UCSD-AML1 (cell line): ENCODE measurements at regions not wholly inside any gene's neighbourhood (a gene's known extent, or its start where the extent isn't known, plus 50 kb on each side); places are given as distances from the start of the nearest gene placed in this dataset.
"Not testable (repeated sequence)": the region's sequence is repeated elsewhere in the genome, so short reads cannot be mapped to it uniquely, and the experiment has no call there.

Experiments
- DNase-seq: peaks from one replicate; lab custom pipeline; 2025; ENCODE audit not compliant: unreplicated experiment; lab: John Stamatoyannopoulos, UW

GRCh38 chr2:3899536-3900155 is 196.3 kb downstream of the DCDC2C start:
- no peak for DNase-seq

DNA sequence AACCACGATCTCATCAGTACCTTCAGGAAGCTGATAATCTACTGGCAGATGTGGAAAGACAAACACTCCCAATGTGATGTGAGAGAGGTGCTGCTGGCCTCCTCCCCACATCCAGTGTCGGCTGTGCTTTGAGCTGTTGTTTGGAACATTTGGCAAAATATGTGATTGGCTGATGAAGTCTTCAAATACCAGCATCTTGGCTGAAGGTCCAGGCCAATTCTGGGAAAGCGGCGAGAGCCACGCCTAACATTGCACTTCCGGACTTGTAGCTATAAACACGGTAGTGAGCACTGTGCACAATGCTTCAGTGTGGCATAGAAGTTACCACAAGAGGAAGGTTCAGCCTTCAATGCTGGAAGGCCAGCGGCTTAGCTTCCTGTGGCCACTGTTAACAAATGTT is 198.8 kb downstream of the DCDC2C start:
- no peak for DNase-seq

- DNase-seq = no peak
Measured at GRCh38 chr2:3904061-3904460, 200.7 kb downstream of the DCDC2C start.

GRCh38 chr2:3908498-3908897 is 205.1 kb downstream of the DCDC2C start:
- DNase-seq = not testable (repeated sequence)

DNA sequence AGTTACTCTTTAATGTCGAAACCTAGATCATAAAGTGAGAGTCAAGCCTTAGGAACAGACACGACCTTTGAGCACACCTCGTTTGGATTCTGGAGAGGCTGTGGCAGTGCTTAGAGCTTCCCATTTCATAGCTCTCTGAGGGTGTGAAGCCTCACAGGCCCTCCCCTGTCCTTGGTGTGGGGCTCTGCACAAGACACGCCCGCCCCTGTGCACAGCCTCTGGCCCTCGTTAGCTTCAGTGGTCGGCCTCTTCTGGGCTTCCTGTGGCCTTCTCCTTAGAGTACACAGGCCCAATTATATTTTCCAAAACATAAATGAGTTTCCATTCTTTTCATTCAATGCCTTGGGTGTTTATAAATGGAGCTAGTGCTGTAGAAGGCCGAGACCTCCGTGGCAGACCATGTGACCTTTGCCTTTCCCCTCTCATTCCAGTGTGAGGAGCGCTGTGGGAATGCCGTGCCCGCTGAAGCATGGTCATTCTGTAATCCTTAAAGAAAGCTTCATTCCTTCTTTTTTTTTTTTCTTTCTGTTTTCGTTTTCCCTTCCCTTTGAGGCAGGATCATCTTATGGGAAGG is 208.6 kb downstream of the DCDC2C start:
- no peak for DNase-seq

DNA sequence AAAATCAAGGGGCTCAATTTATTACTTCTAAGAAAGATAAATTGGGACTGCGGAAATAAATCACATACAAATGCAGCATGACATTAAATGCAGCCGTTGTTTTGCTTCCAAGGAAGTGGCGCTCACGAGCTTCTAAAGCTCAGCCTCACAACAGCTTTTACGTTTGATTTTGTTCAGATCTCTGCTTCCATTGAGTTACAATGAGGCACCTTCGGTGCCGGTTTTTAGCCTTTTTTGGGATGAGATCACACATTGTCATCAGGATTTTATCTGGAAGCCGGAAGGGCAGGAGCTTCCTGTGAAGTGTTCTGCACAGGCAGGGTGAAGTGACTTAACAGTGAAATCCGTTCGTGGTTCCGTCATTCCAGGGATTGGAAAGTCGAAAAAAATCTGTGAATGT is 209.8 kb downstream of the DCDC2C start:
- DNase-seq = no peak

DNA sequence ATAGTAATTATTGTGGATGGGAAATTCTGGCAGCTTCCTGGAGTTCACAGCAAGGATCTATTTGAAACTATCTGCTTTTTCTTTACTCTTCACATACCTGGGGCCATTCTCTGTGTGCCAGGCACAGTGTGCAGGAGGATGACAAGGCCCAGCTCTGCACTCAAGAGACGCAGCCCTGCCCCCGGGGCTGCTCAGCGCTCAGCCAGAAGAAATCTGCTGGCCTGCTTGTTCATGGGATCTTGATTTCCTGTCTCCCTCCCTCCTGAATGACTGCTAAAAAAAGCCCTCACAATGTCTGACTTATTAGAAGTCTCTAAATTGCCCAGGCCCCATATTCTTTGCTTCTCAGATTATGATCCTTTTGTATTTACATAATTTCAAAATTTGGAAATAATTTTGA is 210.9 kb downstream of the DCDC2C start:
- no peak for DNase-seq

DNA sequence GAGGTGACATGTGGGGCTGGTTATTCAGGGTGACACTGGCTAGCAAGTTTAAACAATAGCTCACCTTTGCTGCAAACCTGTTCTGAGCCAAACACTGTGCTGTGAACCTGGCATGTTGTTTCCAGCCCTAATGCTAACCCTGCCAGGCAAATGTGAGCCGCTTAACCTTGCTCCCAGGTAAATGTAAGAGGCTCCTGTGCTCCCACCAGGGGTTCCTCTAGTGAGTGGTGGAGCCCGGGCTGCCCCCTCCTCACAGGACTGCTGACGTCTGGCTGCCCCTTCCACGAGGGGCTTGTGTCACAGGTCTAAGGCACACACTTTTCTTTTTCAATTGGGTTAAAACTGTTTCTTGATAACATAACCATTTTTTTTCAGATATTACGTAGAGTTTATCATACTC is 223.7 kb downstream of the DCDC2C start:
- DNase-seq = no peak

DNA sequence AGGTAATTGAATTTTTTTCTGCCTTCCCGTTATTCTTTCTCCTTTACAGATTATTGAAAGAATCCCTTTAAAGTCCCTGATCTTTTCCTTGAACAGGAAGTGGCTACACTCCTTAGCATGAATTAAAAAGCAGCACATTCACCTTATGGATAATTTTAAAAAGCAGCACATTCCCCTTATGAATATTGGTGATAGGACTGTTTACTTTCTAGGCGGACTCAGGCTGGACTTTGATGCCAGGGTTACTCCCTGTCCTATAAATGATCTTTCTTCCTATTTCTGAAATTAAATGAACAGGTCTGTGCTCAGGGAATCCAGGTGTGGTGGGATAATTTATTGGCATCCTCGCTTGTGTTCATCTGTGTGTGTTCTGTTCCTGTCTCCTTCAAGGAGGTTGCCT is 226.0 kb downstream of the DCDC2C start:
- DNase-seq = no peak

- no peak for DNase-seq
Measured at GRCh38 chr2:3930246-3930645, 226.9 kb downstream of the DCDC2C start.

DNA sequence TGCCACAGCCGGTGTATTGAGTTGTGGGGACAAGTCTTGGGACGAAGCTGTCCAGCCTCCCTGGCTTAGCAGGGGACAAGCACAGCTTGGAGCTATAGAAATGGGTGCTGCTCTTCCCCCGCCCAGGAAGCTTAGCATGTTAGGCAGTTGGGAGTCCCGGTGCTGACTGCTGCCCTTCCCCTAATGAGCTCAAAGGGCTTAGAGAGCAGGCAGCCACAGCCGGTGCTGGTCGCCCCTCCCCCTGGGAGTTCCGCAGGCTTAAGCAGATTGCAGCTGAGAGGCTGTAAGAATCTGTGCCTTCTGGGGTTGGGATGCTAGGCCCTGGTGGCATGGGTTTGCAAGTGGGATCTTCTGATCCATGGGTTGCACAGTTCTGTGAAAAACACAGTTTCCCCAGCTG is 237.3 kb downstream of the DCDC2C start:
- no peak for DNase-seq

DNA sequence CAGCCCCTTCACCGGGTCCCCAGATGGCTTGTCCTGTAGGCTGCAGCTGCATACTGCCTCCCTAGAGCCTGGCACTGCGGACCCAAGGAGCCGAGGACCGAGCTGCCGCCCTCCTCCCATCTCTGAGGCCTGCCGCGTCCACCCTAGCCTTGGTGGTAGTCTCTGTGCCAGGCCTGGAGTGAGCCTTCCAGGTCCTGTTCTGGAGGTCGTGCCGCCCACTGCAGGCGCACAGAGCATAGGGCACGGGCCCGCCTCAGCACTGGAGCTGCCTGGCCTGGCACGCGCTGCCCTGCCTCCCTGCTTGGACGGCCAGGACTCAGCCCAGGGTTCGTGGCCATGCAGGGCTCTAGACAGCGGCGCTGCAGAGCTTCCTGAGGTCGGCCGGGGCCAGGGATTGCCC is 239.5 kb downstream of the DCDC2C start:
- no peak for DNase-seq

DNA sequence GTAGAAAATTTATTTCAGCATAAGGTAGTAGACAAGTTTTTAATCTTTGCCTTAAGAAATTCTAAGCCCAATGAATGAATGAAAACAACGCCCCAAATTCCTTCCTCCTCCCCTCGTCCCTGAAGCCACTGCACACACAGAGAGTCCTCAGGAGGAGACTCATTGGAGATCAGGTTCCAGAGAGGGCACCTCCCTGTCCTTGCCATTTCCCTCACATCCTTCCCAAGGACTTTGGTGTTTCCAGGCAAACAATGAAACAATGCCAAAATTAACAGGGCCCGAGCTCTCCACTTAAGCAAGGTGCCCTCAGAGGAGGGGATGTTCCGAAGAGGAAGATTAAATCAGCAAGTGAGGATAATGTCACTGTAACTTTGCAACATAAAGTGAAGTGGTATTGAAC is 240.7 kb downstream of the DCDC2C start:
- DNase-seq = no peak

DNA sequence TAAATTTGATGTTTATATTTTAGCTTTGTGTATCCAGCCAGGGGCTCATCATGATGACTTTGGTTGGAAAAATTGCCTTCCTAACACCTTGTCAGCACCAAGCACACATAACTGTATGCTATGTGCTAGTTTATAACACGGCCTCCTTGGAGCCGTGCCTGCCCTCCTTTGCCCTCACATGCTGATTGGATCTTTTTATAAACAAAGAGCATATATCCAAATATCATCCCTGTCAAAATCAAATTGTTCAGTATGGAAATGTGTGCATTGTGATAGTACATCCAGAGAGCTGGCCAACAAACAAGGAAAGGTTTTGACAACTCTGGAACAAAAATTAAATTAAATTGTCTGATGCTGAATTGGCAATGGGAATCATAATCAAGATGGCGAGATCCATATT is 241.5 kb downstream of the DCDC2C start:
- DNase-seq = no peak

DNA sequence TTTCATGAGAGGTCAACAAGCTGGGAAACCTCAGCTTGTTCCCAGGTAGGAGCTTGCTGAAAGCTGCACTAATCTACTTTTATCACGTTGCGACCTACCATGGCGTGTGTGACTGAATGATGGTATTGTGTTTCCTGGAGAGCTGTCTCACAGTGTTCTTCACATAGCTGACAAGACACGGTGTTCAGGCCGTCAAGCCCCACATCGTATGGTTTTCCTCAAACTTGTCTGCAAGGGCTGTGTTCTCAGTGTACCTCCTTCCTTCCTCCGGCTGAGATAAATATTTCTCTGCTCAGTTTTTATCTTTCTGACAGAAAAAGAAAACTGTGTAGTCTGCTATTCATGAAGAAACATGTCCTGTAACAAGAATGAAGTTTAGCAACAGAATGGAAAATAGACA is 244.8 kb downstream of the DCDC2C start:
- DNase-seq = no peak

- DNase-seq = no peak
Measured at GRCh38 chr2:3951131-3951954, 248.0 kb downstream of the DCDC2C start.

DNA sequence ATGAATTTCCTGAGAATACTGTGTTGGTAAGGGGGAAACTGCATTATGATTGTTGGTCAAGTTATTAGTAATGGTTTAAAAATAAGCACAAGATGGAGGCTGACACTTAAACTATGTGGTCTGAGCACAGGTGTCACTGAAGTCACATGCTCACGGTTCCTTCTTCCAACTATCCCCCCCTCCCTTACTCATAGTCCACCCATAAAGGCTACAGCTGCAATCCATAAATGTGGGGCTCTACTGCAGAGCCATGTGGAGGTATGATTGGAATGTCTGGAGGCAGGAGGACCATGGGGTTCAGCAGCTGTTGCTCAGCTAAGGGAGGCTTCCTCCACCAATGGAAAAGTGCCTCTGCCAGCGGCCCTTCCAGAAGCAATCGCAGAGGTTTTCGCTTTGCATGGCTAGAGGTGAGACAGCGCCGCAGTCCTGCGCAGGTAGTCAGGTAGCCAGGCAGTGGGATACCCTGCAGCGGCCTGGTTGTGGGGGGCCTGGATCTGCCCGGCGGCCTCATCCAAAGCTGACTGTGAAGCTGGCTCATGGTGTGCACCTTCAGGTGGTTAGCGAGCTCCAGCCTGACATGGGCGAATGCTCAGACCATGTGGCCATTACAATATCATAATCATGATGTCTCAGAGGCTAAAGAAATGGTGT is 249.6 kb downstream of the DCDC2C start:
- no peak for DNase-seq

DNA sequence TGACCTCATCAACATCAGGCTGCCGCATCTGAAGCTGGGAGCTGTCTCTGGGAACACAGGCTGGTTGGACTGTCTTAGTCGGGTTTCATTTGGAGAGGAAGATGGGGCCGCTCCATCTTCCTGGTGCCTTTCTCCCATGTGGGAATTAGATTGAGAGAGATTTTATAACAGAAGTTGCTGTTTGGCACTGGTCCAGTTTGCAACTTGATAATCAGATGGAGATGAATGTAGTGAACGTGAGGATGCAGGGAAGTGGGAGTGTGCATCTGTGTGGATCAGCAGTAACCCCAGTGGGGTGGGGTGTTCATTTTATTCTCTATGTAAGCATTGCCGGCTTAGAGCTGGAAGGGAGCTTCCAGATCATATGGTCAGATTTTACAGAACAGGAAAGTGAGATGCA is 250.9 kb downstream of the DCDC2C start:
- no peak for DNase-seq

- DNase-seq = no peak
Measured at GRCh38 chr2:3956406-3956805, 253.0 kb downstream of the DCDC2C start.

GRCh38 chr2:3956892-3957291 is 253.5 kb downstream of the DCDC2C start:
- no peak for DNase-seq

GRCh38 chr2:3958465-3958864 is 255.1 kb downstream of the DCDC2C start:
- DNase-seq = no peak

GRCh38 chr2:3958969-3959368 is 255.6 kb downstream of the DCDC2C start:
- DNase-seq = no peak
